ENCODE measurements at regions not wholly inside any gene's neighbourhood (a gene's known extent, or its start where the extent isn't known, plus 50 kb on each side); places are given as distances from the start of the nearest gene placed in this dataset.

GRCh38 chrX:10819973-10820372 lies 199.6 kb upstream of the MID1 start:
- no peak for DNase-seq

- DNase-seq, result no peak
These were observed 200.9 kb upstream of the MID1 start for GRCh38 chrX:10821293-10821692.

GRCh38 chrX:10828036-10828435 lies 207.7 kb upstream of the MID1 start:
- no peak for DNase-seq

- no peak for DNase-seq
These were observed 208.3 kb upstream of the MID1 start for GRCh38 chrX:10828640-10829039.

GRCh38 chrX:10831716-10832502 lies 211.5 kb upstream of the MID1 start:
- DNase-seq, result no peak

GRCh38 chrX:10833299-10834169 lies 213.1 kb upstream of the MID1 start:
- DNase-seq, result no peak

GRCh38 chrX:10841579-10841978 lies 221.2 kb upstream of the MID1 start:
- no peak for DNase-seq

- DNase-seq, result no peak
These were observed 222.3 kb upstream of the MID1 start for GRCh38 chrX:10842646-10843045.

- no peak for DNase-seq
These were observed 226.9 kb upstream of the MID1 start for GRCh38 chrX:10847333-10847732.

- DNase-seq, result no peak
These were observed 231.4 kb upstream of the MID1 start for GRCh38 chrX:10851809-10852208.

GRCh38 chrX:10854594-10854993 lies 234.2 kb upstream of the MID1 start:
- no peak for DNase-seq

- DNase-seq, result no peak
These were observed 235.5 kb upstream of the MID1 start for GRCh38 chrX:10855845-10856244.

GRCh38 chrX:10856797-10857196 lies 236.4 kb upstream of the MID1 start:
- DNase-seq, result no peak

- DNase-seq, result no peak
These were observed 239.0 kb upstream of the MID1 start for GRCh38 chrX:10859353-10859752.

- DNase-seq, result no peak
These were observed 235.1 kb upstream of the HCCS start for GRCh38 chrX:10875995-10876394.

GRCh38 chrX:10882484-10882883 lies 228.6 kb upstream of the HCCS start:
- no peak for DNase-seq

- DNase-seq, result no peak
These were observed 226.9 kb upstream of the HCCS start for GRCh38 chrX:10884246-10884645.

GRCh38 chrX:10892621-10893225 lies 218.4 kb upstream of the HCCS start:
- no peak for DNase-seq

- DNase-seq, result no peak
These were observed 217.8 kb upstream of the HCCS start for GRCh38 chrX:10893366-10893765.

GRCh38 chrX:10893976-10894375 lies 217.2 kb upstream of the HCCS start:
- DNase-seq, result no peak

GRCh38 chrX:10897768-10898167 lies 213.4 kb upstream of the HCCS start:
- no peak for DNase-seq

- no peak for DNase-seq
These were observed 210.4 kb upstream of the HCCS start for GRCh38 chrX:10900585-10901289.

GRCh38 chrX:10901290-10901633 lies 209.9 kb upstream of the HCCS start:
- DNase-seq, result no peak
